PC-9 (cell line): ENCODE measurements at regions not wholly inside any gene's neighbourhood (a gene's known extent, or its start where the extent isn't known, plus 50 kb on each side); places are given as distances from the start of the nearest gene placed in this dataset.

Experiments
- BruUV-seq: library from RNA; stranded (reverse); fragments of 400-500 nt; replicated peaks from 2 replicates; lab custom pipeline; 2021; lab: Mats Ljungman, UMichigan
- CTCF ChIA-PET: fragments of 300-600 bp; sonication (Branson Sonifier 250); formaldehyde crosslinking; loops from one replicate; lab custom pipeline; 2022; ENCODE audit warnings: antibody characterized with exemption; lab: Charles Lee
- POLR2A ChIA-PET: fragments of 300-600 bp; sonication (Branson Sonifier 250); formaldehyde crosslinking; loops from one replicate; lab custom pipeline; 2022; ENCODE audit warnings: antibody characterized with exemption; ENCODE audit not compliant: unreplicated experiment; lab: Charles Lee
- DNase-seq, 2 experiments: peaks; one replicate each; pipeline versions ENCODE4 v3.0.0 to v3.0.0-alpha.2; 2015 to 2022; ENCODE audit warnings: mixed read lengths in 1 of 2
- H2AFZ ChIP-seq: fragments of 200-600 bp; sonication (generic); 2 replicates; pipeline ENCODE4 v1.8.1; 2017; ENCODE audit warnings: antibody characterized with exemption
- H3F3A ChIP-seq: fragments of 200-600 bp; sonication (generic); 2 replicates; pipeline ENCODE4 v1.8.1; 2017; ENCODE audit warnings: antibody characterized with exemption, mild to moderate bottlenecking, low read depth; ENCODE audit not compliant: insufficient read depth
- H3K27ac ChIP-seq: fragments of 200-600 bp; sonication (generic); 2 replicates; pipeline ENCODE4 v1.6.1; 2016; ENCODE audit warnings: mixed run types
- H3K27me3 ChIP-seq: fragments of 200-600 bp; sonication (generic); 2 replicates; pipeline ENCODE4 v1.6.1; 2016; ENCODE audit warnings: low read depth, mixed run types; ENCODE audit not compliant: insufficient read depth
- H3K36me3 ChIP-seq: fragments of 200-600 bp; sonication (generic); 2 replicates; pipeline ENCODE4 v1.6.1; 2016; ENCODE audit warnings: low read depth, mixed run types
- H3K4me1 ChIP-seq: fragments of 200-600 bp; sonication (generic); replicated peaks from 2 replicates; pipeline ENCODE4 v1.6.1; 2016; ENCODE audit warnings: mixed run types; ENCODE audit not compliant: insufficient read depth
- H3K4me2 ChIP-seq: fragments of 200-600 bp; sonication (generic); 2 replicates; pipeline ENCODE4 v1.6.1; 2017; ENCODE audit warnings: mixed run types
- H3K4me3 ChIP-seq: fragments of 200-600 bp; sonication (generic); 2 replicates; pipeline ENCODE4 v1.6.1; 2016; ENCODE audit warnings: mixed run types
- H3K79me2 ChIP-seq: fragments of 200-600 bp; sonication (generic); 2 replicates; pipeline ENCODE4 v1.6.1; 2017; ENCODE audit warnings: low read depth, mixed run types
- H3K9me2 ChIP-seq: fragments of 200-600 bp; sonication (generic); 2 replicates; pipeline ENCODE4 v1.8.1; 2017; ENCODE audit warnings: mild to moderate bottlenecking; ENCODE audit not compliant: insufficient read depth
- H3K9me3 ChIP-seq: fragments of 200-600 bp; sonication (generic); 2 replicates; pipeline ENCODE4 v1.8.1; 2016; ENCODE audit warnings: low read depth; ENCODE audit not compliant: insufficient read depth
- H4K20me1 ChIP-seq: fragments of 200-600 bp; sonication (generic); 2 replicates; pipeline ENCODE4 v1.8.1; 2017; ENCODE audit not compliant: insufficient read depth
- EZH2 ChIP-seq: fragments of 200-600 bp; sonication (generic); IDR thresholded peaks from 2 replicates; pipeline ENCODE4 v1.8.0; 2017; ENCODE audit warnings: antibody characterized with exemption, low read depth
- intact Hi-C: fragments of 100-400 bp; cut with micrococcal nuclease; formaldehyde crosslinking; loops from one replicate; pipeline ENCODE4 v1.10.0; 2022; ENCODE audit not compliant: unreplicated experiment
- TF ChIP-seq, protein P1 (sequence below): fragments of 200-600 bp; sonication (generic); conservative IDR thresholded peaks from 2 replicates; pipeline ENCODE4 v1.6.1; 2017; ENCODE audit warnings: mixed run types, antibody characterized with exemption, mild to moderate bottlenecking, moderate library complexity

DNA sequence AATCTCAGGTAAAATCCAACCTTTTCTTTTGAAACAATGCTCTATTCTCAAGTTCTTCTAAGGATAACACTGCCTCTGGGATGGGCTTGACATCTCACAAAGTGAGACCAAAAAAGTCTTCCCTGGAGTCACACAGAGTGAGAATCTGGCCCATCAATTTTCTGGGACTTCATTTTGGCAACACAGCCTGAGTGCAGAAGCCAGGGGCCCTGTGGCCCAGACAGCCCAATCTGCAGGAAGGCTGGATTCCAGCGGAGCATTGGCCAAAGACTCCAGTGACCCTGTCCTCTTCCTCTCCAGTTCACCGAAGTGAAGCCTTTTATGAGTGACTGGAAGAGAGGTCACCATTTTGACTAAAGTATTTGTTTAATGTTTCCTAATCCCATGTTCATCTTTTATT is 105.1 kb downstream of the PLK2 start:
- no peaks in the 10 kb centered on the region for H3K79me2 ChIP-seq
- no TSS peak for BruUV-seq
- H4K20me1 ChIP-seq = no peaks in the 10 kb centered on the region
- no peak overlapping the region for H2AFZ ChIP-seq
- no peaks in the 10 kb centered on the region for H3K9me2 ChIP-seq
- H3K27ac ChIP-seq = no peak overlapping the region
- no peaks in the 10 kb centered on the region for H3K36me3 ChIP-seq
- H3K4me1 ChIP-seq = peaks cover 9% of the 10 kb centered on the region; the same call in 1 of the 2 replicates
- H3F3A ChIP-seq = no peaks in the 10 kb centered on the region
- DNase-seq = no peak
- no peaks in the 10 kb centered on the region for H3K27me3 ChIP-seq
- ChIA-PET CTCF (no interaction called here), POLR2A (interaction anchor here (0.6 kb wide), 1 partner anchor 1049 kb away, joined by 4 read pairs; no protein-coding TSS in a partner anchor)
- no peak overlapping the region for H3K4me2 ChIP-seq
- intact Hi-C loops = no loop called here
- H3K9me3 ChIP-seq = peaks cover 4% of the 10 kb centered on the region; the same call in 1 of the 2 replicates
- H3K4me3 ChIP-seq = no peak overlapping the region
- TF ChIP-seq, protein P1, sequence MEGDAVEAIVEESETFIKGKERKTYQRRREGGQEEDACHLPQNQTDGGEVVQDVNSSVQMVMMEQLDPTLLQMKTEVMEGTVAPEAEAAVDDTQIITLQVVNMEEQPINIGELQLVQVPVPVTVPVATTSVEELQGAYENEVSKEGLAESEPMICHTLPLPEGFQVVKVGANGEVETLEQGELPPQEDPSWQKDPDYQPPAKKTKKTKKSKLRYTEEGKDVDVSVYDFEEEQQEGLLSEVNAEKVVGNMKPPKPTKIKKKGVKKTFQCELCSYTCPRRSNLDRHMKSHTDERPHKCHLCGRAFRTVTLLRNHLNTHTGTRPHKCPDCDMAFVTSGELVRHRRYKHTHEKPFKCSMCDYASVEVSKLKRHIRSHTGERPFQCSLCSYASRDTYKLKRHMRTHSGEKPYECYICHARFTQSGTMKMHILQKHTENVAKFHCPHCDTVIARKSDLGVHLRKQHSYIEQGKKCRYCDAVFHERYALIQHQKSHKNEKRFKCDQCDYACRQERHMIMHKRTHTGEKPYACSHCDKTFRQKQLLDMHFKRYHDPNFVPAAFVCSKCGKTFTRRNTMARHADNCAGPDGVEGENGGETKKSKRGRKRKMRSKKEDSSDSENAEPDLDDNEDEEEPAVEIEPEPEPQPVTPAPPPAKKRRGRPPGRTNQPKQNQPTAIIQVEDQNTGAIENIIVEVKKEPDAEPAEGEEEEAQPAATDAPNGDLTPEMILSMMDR = no peak
- no peak for TF ChIP-seq EZH2

DNA sequence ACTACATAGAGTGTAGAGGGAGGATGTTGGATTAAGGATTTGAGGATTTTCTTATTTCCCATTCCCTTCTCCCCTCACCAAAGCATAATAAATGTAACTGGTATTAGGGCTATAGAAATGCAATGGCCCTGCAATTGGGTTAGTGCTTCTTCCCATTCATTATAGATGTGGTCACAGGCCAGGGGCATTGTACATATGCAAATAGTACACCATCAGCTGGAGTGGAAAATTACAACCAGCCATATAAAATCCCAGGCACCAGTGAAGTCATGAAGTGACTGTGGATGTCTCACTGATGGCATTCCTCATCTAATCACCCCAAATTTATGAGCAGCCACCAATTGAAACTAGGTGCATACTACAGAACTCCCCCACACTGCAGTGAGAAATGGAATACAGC is 105.9 kb downstream of the PLK2 start:
- no peak overlapping the region for H3K27ac ChIP-seq
- H3K4me1 ChIP-seq = peaks cover 9% of the 10 kb centered on the region; the same call in 1 of the 2 replicates
- no peaks in the 10 kb centered on the region for H4K20me1 ChIP-seq
- POLR2A ChIA-PET = no interaction called here
- no peaks in the 10 kb centered on the region for H3K79me2 ChIP-seq
- intact Hi-C loops = no loop called here
- DNase-seq = no peak
- H3K9me2 ChIP-seq = no peaks in the 10 kb centered on the region
- BruUV-seq = no TSS peak
- H3K4me2 ChIP-seq = no peak overlapping the region
- H3F3A ChIP-seq = no peaks in the 10 kb centered on the region
- no peak for TF ChIP-seq EZH2
- TF ChIP-seq, protein P1 = no peak
- no peak overlapping the region for H3K4me3 ChIP-seq
- peaks cover 4% of the 10 kb centered on the region; the same call in 1 of the 2 replicates for H3K9me3 ChIP-seq
- no peaks in the 10 kb centered on the region for H3K36me3 ChIP-seq
- no peaks in the 10 kb centered on the region for H3K27me3 ChIP-seq
- H2AFZ ChIP-seq = no peak overlapping the region
- CTCF ChIA-PET = no interaction called here

DNA sequence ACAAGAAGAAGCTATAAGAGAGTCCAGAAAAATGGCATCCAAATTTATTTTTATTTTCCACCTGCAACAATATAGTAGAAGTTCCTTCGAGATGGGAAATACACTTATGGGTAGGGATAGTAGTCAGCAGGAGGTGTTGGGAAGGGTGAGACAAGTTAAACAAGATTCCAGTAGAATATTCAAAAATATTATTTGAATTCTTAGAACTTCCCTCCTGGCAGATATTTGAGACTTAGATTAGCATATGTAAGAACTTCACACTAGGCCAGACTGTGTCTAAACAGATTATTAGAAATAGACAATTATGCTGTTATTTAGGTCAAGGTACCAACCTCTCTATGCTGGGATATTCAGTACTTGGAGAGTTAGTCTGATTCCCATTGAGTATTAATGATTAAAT is 108.7 kb downstream of the PLK2 start:
- DNase-seq = no peak
- no TSS peak for BruUV-seq
- Histone ChIP-seq H3K9me3 (peaks cover 4% of the 10 kb centered on the region; the same call in 1 of the 2 replicates), H3K4me3 (no peak overlapping the region), H3K27me3 (no peaks in the 10 kb centered on the region), H3K79me2 (no peaks in the 10 kb centered on the region), H3F3A (no peaks in the 10 kb centered on the region), H3K27ac (no peak overlapping the region), H3K4me2 (no peak overlapping the region), H2AFZ (no peak overlapping the region), H3K36me3 (no peaks in the 10 kb centered on the region), H4K20me1 (no peaks in the 10 kb centered on the region), H3K9me2 (no peaks in the 10 kb centered on the region), H3K4me1 (peaks cover 9% of the 10 kb centered on the region; the same call in 1 of the 2 replicates)
- ChIA-PET POLR2A (interaction anchor here (0.6 kb wide), 1 partner anchor 509 kb away, joined by 3 read pairs; no protein-coding TSS in a partner anchor), CTCF (no interaction called here)
- intact Hi-C loops = no loop called here
- TF ChIP-seq EZH2 = no peak
- TF ChIP-seq, protein P1 = no peak
